ENCODE measurements at regions not wholly inside any gene's neighbourhood (a gene's known extent, or its start where the extent isn't known, plus 50 kb on each side); places are given as distances from the start of the nearest gene placed in this dataset.

- Histone ChIP-seq H3K4me3 (ENCODE audit: insufficient read depth, low read depth, low read length) (no peak overlapping the region), H3K18ac (ENCODE audit: low read depth, low read length) (no peak overlapping the region), H3K9me3 (ENCODE audit: control insufficient read depth, insufficient read depth, low read length) (no peaks in the 10 kb centered on the region), H2AK5ac (ENCODE audit: low read depth, low read length) (no peak overlapping the region), H2BK15ac (ENCODE audit: low read depth, low read length) (no peak overlapping the region), H3K23ac (ENCODE audit: low read depth, low read length) (no peak overlapping the region), H2BK120ac (ENCODE audit: low read depth, low read length) (no peak overlapping the region), H3K9ac (ENCODE audit: low read depth, low read length) (no peak overlapping the region), H3K4me2 (ENCODE audit: low read depth, low read length) (no peak overlapping the region), H4K8ac (ENCODE audit: low read depth in 2 of 2, low read length in 2 of 2) (no peak overlapping the region), H2BK5ac (ENCODE audit: low read depth, low read length, poor library complexity, severe bottlenecking) (no peak overlapping the region), H4K5ac (ENCODE audit: low read depth, low read length) (no peak overlapping the region), H3K4ac (ENCODE audit: low read depth, low read length) (no peak overlapping the region), H3K14ac (replicated peaks; ENCODE audit: low read depth, low read length) (no peak overlapping the region), H3K27ac (ENCODE audit: insufficient read depth, low read length) (no peak overlapping the region), H2BK20ac (ENCODE audit: low read depth, low read length) (no peak overlapping the region), H3K79me1 (ENCODE audit: low read depth in 1 of 2, low read length in 2 of 2) (no peaks in the 10 kb centered on the region), H2AFZ (replicated peaks; ENCODE audit: low read length, poor library complexity) (no peak overlapping the region), H2AK9ac (replicated peaks; ENCODE audit: low read depth, low read length, poor library complexity) (no peak overlapping the region), H3K4me1 (ENCODE audit: control insufficient read depth, insufficient read depth, low read length) (no peaks in the 10 kb centered on the region), H3K27me3 (ENCODE audit: control insufficient read depth, insufficient read depth, low read length) (no peaks in the 10 kb centered on the region), H3K9me1 (ENCODE audit: insufficient read depth, low read length) (no peaks in the 10 kb centered on the region), H4K20me1 (ENCODE audit: insufficient read depth, low read length) (no peaks in the 10 kb centered on the region), H3K36me3 (ENCODE audit: control insufficient read depth, insufficient read depth, low read length) (no peaks in the 10 kb centered on the region), H3K56ac (ENCODE audit: extremely low read depth, insufficient read depth, low read length) (no peak overlapping the region), H4K91ac (ENCODE audit: insufficient read depth, low read depth, low read length) (no peak overlapping the region)
- no TSS peak for BruUV-seq (replicated peaks)
- ChIA-PET CTCF (no interaction called here), POLR2A (ENCODE audit: unreplicated experiment) (no interaction called here)
- in situ Hi-C loops (cut with MboI; ENCODE audit: low sequenced_read_pairs) (no loop called here), dilution Hi-C loops (cut with HindIII; ENCODE audit: low sequenced_read_pairs, unreplicated experiment) (no loop called here), intact Hi-C loops (cut with micrococcal nuclease) (no loop called here)
- WGBS, 2 experiments (ENCODE audit: extremely low coverage in 2 of 2, insufficient read length in 1 of 2): no CpG with 5 or more reads among the region's 4 CpGs
- no peak for ATAC-seq (ENCODE audit: low read depth)
- TF ChIP-seq MAZ (IDR thresholded peaks at IDR 0.05; ENCODE audit: borderline replicate concordance, low read depth, low read length): no peak
- TF ChIP-seq BHLHE40 (IDR thresholded peaks at IDR 0.05; ENCODE audit: low read depth, low read length): no peak
- TF ChIP-seq RAD21 (IDR thresholded peaks at IDR 0.05; ENCODE audit: low read length): no peak
- TF ChIP-seq RCOR1 (IDR thresholded peaks at IDR 0.05; ENCODE audit: insufficient replicate concordance, low read length): no peak
- TF ChIP-seq CEBPB (IDR thresholded peaks at IDR 0.05; ENCODE audit: low read depth, low read length): no peak
- TF ChIP-seq, protein P1, sequence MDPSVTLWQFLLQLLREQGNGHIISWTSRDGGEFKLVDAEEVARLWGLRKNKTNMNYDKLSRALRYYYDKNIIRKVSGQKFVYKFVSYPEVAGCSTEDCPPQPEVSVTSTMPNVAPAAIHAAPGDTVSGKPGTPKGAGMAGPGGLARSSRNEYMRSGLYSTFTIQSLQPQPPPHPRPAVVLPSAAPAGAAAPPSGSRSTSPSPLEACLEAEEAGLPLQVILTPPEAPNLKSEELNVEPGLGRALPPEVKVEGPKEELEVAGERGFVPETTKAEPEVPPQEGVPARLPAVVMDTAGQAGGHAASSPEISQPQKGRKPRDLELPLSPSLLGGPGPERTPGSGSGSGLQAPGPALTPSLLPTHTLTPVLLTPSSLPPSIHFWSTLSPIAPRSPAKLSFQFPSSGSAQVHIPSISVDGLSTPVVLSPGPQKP (IDR thresholded peaks at IDR 0.05; ENCODE audit: borderline replicate concordance, low read depth, low read length): no peak
- TF ChIP-seq, protein P2, sequence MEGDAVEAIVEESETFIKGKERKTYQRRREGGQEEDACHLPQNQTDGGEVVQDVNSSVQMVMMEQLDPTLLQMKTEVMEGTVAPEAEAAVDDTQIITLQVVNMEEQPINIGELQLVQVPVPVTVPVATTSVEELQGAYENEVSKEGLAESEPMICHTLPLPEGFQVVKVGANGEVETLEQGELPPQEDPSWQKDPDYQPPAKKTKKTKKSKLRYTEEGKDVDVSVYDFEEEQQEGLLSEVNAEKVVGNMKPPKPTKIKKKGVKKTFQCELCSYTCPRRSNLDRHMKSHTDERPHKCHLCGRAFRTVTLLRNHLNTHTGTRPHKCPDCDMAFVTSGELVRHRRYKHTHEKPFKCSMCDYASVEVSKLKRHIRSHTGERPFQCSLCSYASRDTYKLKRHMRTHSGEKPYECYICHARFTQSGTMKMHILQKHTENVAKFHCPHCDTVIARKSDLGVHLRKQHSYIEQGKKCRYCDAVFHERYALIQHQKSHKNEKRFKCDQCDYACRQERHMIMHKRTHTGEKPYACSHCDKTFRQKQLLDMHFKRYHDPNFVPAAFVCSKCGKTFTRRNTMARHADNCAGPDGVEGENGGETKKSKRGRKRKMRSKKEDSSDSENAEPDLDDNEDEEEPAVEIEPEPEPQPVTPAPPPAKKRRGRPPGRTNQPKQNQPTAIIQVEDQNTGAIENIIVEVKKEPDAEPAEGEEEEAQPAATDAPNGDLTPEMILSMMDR (conservative IDR thresholded peaks at IDR 0.05; ENCODE audit: low read depth, low read length): no peak
- no peak for TF ChIP-seq POLR2A (IDR thresholded peaks at IDR 0.05; ENCODE audit: low read depth, low read length)
- no peak for TF ChIP-seq MAFK (IDR thresholded peaks at IDR 0.05; ENCODE audit: low read depth, low read length)
- no peak for TF ChIP-seq NFE2L2 (IDR thresholded peaks at IDR 0.05; ENCODE audit: low read depth, low read length)
- no peak for TF ChIP-seq MXI1 (IDR thresholded peaks at IDR 0.05; ENCODE audit: borderline replicate concordance, low read depth, low read length)
- no peak for TF ChIP-seq FOS (IDR thresholded peaks at IDR 0.05; ENCODE audit: low read depth, low read length)
- TF ChIP-seq SMC3 (IDR thresholded peaks at IDR 0.05; ENCODE audit: low read depth, low read length): no peak
- no peak for TF ChIP-seq CHD1 (IDR thresholded peaks at IDR 0.05; ENCODE audit: low read depth, low read length)
- TF ChIP-seq RFX5 (IDR thresholded peaks at IDR 0.05; ENCODE audit: low read depth, low read length): no peak
- DNase-seq: no peak
Measured at GRCh38 chr6:69581581-69581980, 215.2 kb downstream of the LMBRD1 start.
